Iris pigment epithelial cell (primary cell): ENCODE measurements at regions not wholly inside any gene's neighbourhood (a gene's known extent, or its start where the extent isn't known, plus 50 kb on each side); places are given as distances from the start of the nearest gene placed in this dataset.
"Not testable (repeated sequence)": the region's sequence is repeated elsewhere in the genome, so short reads cannot be mapped to it uniquely, and the experiment has no call there.

Experiments used
- DNase-seq: peaks from one replicate; pipeline ENCODE4 v3.0.0-alpha.2; 2011; ENCODE audit warnings: low read depth

GRCh38 chr12:62192903-62193250 is 67.3 kb upstream of the USP15 start:
- DNase-seq = no peak

- DNase-seq = no peak
Observed at GRCh38 chr12:62194031-62194430, 66.2 kb upstream of the USP15 start.

GRCh38 chr12:62194616-62195015 is 65.6 kb upstream of the USP15 start:
- peak; percentile 12 for DNase-seq

- no peak for DNase-seq
Observed at GRCh38 chr12:62196146-62196545, 64.1 kb upstream of the USP15 start.

GRCh38 chr12:62202861-62203260 is 57.3 kb upstream of the USP15 start:
- DNase-seq = not testable (repeated sequence)

GRCh38 chr12:62205346-62205745 is 54.9 kb upstream of the USP15 start:
- no peak for DNase-seq

GRCh38 chr12:62207248-62207647 is 53.0 kb upstream of the USP15 start:
- no peak for DNase-seq
